T follicular helper cell (primary cell): ENCODE measurements at regions not wholly inside any gene's neighbourhood (a gene's known extent, or its start where the extent isn't known, plus 50 kb on each side); places are given as distances from the start of the nearest gene placed in this dataset.

Source experiments
- DNase-seq: peaks from one replicate; pipeline ENCODE4 v3.0.0-alpha.2; 2020; ENCODE audit warnings: low read depth

DNA sequence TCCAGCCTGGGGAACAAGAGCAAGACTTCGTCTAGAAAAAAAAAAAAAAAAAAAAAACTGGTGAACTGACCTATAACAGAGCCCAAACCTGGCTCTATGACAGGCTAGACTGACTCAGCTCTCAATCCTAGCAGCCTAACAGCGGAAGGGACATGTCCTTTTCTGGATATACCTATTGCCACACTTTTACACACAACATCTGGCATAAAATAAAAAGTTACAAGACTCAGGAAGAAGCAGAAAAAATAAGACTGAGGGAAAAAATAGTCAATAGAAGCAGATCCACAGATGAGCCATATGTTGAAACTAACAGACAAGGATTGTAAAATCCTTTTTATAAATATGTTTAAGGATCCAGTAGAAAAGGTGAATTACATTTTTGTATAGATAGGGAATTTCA, 57.5 kb upstream of the IPO9 start:
- no peak for DNase-seq

DNA sequence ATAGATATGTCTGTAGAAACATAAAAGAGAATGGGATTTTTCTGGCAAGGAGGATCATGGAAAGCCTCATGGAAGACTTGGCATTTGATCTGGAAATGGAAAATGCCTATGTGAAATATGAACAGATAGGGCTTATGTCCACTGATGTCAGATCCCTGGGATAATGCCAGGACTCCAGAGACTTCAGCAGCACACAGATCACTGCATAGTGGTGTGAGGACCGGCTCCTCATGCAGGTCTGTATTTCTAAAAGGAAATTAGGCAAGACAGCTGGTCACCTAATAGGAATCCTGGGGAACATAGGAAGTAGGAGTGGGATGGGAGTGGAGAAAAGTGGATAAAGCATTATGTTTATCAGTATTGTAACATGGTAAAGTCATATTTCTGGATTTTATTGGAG, 56.8 kb upstream of the IPO9 start:
- no peak for DNase-seq

DNA sequence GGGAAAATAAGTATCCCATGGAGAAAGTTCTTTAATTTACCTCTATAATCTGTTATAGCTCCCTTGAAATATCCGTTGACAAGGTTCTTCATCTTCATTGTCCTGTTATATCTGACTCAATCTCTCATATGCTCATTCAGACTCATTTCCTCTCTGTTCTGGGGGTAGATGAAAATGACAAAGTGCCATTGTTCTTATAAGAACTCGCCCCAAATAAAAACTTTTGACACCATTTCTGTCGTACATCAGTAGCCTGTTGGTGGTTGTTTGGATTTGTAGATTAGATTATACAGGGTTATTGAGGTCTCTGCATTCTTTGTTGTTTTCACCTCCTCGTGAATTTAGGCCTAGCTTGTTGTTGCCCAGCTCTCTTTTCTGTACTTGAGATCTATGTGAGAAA, 55.2 kb upstream of the IPO9 start:
- DNase-seq: no peak

DNA sequence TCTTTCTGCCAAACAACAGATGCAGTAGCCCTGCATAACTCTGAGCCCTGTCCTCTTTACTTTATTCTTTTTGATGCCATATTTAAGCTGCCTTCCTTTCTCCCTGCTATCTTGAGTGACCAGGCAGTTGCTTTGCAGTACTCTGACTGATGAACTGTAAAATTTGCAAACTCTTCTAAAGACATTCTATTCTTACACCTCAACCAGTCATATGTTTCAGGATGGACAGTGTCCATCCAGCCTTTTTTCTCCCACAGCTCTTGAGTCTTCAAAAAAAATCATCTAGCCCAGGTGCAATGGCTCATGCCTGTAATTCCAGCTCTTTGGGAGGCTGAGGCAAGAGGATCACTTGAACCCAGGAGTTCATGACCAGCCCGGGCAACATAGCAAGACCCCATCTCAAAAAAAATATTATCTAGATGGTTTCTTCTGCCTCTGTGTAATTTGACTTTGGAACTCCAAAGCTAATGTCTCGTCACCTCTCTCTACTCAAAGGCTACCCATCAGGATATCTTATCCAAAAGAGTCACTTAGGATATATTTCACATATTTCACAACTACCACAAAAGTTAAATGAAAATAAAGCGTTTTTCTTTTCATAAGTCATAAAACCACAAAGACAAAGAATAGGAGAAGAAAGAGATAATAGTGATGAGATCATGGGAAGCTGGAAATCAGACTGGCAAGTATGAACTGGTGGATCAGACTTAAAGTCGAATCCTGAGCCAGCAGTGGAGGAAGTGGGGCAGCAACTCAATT, 54.6 kb upstream of the IPO9 start:
- no peak for DNase-seq

DNA sequence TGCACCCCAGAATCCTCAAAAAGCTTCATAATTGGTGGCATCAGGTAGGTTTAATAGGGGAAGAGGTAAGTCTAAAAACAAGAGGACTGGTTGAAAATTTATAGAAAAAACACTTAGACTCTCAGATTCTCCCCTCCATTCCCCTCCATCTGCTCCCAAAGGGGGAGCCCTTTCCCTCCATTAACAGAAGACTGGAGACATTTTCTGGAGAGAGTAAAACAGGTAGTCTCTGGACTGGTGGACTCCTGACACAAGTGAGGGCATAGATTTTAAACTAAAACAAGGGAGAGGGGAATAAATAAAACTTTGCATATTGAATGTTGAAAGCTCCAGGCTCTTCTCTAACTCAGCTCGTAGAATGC, 54.0 kb upstream of the IPO9 start:
- no peak for DNase-seq

DNA sequence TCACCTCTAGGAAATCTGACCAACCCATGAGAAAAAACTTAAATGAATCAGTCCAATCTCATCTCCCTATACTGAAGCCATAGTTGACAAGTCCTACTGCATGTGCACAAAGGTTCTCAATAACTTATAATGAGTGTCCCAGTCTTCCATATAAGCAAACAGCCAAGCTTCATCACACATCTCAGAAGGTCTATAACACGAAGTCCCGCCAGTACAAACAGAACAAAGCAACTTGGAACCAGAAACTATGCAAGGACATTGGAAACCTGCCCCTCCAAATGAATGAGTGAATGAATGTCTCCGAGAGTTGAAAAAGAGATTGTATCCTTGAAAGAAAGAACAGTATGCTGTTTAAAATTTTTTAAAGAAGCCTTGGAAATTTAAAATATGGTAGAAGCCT, 53.6 kb upstream of the IPO9 start:
- DNase-seq: no peak

DNA sequence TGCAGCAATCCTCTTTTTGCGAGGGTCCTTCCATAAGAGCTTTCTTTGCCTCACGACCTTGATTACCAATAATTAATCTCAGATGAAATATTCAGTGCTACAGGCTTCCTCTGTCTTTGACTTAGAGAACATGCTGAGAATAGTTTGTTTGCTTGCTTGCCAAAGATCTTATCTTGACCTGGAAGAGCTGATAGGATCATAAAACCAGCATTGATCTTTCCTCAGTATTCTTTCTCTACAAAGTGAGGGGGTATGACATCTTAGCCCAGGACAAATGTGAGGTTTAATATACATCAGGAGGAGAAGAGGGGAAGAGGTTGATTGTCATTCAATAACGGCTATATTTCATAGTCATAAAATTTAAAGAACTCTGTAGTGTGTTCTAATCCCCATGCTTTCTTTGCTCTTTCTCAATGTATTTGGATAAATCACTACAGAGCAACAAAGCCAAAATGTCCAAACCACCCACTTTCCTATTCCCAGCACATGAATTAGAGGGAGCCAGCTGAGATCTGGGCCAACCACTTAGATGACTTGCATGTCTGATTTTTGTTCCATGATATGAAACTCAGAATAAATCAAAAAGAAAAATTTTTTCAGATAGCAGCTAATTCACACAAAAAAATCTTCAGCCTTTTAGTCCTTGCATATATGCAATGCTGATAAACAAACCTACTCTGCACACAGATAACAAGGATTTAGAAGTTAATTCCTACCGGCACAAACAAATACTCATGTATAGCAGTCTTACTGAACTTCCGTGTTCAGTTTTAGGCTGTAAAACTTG, 50.5 kb upstream of the IPO9 start:
- DNase-seq: no peak
